Mammary epithelial cell (primary cell): ENCODE measurements at regions not wholly inside any gene's neighbourhood (a gene's known extent, or its start where the extent isn't known, plus 50 kb on each side); places are given as distances from the start of the nearest gene placed in this dataset.

ENCODE experiments used
- CTCF ChIP-seq, 2 donors: IDR thresholded peaks in 1 of 2; conservative IDR thresholded peaks in 1 of 2; 2 replicates each; pipeline ENCODE4 v1.5.1; 2011 to 2012; ENCODE audit warnings: inconsistent platforms in 2 of 2, low read length in 2 of 2, mild to moderate bottlenecking in 2 of 2, control low read depth in 1 of 2, low read depth in 1 of 2; ENCODE audit not compliant: insufficient read depth in 1 of 2; ENCODE audit errors: extremely low read depth in 1 of 2
- EZH2 ChIP-seq: IDR thresholded peaks from 2 replicates; pipeline ENCODE4 v1.6.1; 2012; ENCODE audit warnings: low read length, inconsistent platforms, borderline replicate concordance

GRCh38 chr15:69613182-69613581 lies 160.6 kb downstream of the RPLP1 start:
- TF ChIP-seq EZH2 (no peak), CTCF (conservative IDR thresholded peaks at IDR 0.05 in 1 of 2, IDR thresholded peaks at IDR 0.05 in 1 of 2; ENCODE audit: extremely low read depth in 1 of 2, insufficient read depth in 1 of 2, low read depth in 1 of 2, low read length in 2 of 2) (no peak)
